SKM-1 (cell line): ENCODE measurements at regions not wholly inside any gene's neighbourhood (a gene's known extent, or its start where the extent isn't known, plus 50 kb on each side); places are given as distances from the start of the nearest gene placed in this dataset.
"Not testable (repeated sequence)": the region's sequence is repeated elsewhere in the genome, so short reads cannot be mapped to it uniquely, and the experiment has no call there.

Experiments
- DNase-seq: peaks from one replicate; lab custom pipeline; 2025; ENCODE audit not compliant: unreplicated experiment; lab: John Stamatoyannopoulos, UW

DNA sequence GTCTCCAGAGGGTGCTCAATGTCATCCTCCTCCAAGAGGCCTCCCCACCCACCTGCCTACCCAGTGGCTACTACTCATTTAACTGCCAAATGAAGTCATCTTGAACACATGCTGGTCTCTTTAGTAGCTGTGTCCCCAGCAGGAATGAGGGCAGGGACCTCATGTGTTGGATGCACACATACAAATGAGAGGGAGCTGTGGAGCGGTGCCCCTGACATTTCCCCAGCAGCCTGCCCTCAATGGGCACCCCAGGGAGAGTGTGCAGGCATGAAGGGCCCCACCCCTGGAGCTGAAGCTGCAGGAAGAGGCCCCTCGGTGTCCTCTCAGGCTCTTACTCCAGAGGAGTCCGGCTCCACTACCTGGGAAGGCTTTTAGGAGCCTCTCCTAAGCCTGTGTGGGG lies 1322.7 kb downstream of the UQCRFS1 start:
- no peak for DNase-seq

DNA sequence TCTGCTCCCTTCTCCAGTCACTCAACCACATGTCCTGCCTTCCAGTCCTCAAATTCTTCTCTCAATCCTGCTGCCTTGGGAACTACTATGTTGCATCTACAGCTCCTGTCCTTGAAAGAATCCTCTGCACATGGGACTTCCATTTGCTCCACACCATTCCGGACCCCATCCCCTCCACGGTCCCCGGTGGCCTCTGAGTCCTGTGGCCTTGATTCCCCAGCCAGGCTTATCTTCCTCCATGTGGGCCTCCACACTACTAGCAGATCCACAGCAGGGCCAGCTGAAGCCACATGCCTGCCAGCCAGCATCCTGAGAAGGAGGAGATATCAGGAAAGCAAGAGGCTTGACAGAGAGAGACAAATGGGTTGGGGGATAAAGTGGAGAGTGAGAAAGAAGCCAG lies 1323.8 kb downstream of the UQCRFS1 start:
- no peak for DNase-seq

DNA sequence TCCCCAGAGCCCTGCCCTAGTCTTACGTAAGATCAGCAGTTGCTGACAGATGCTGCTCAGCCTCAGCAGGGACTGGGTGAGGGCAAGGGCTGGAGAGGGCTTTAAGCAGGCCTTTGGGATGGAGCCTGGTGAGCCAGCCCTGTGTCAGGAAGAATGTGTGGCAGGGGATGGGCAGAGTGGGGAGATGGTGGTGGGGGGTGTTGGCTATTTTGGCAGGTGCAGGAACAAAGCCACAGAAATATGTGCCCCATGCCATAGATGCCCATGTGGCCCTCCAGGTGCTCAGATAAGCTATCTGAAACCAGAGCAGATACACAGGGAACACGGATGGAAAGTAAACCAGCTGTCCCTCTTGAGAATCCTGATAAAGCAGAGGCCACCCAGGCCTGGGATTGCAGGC lies 1325.0 kb downstream of the UQCRFS1 start:
- no peak for DNase-seq

DNA sequence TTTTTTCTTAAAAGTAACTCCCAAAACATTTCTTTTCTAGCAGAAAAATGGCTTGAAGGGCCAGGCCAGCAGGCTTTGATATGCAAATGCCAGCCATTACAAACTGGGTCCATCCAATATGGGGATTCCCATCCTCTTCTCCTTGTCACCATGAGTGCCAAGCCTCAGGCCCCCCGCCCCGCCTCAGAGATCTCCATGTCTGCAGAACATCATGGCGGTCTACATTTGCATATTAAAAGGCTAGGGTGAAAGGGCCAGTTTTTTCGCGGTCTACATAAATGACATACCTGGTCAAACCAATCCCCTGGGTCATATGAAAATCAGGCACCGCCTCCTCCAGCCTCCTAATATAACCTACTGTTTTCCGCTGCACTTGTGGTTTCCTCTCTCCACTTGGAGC lies 1327.6 kb downstream of the UQCRFS1 start:
- no peak for DNase-seq

DNA sequence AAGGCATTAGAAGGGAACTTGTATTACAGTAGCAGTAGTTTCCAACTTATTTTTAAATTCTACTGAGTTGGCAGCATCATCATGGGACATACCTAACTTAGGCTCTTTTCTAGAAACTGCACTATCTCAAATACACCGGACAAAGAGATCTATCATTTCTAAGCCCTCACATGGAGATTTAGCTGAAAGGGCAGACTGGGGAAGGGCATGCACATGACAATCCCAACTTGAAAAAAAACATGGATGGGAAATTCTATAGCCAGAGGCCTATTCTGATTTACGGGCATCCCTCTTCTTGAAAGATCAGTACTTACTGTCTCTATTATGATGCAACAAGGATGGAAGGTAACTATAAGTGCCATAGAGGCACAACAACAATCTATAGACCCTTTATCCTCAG lies 1328.6 kb downstream of the UQCRFS1 start:
- DNase-seq: no peak

DNA sequence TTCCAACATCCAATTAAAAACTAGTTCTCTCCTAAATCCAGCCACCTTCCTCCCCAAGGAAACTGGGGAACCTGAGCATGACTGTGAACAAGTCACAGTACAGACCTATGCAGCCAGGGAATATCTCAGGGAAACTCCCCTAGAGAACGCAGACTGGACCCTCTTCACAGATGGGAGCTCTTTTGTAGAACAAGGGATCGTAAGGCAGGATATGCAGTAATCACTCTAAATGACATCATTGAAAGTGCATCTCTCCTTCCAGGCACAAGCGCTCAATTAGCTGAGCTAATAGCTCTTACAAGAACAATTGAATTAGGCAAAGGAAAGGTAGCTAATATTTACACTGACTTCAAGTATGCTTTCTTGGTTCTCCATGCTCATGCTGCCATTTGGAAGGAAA lies 1331.7 kb downstream of the UQCRFS1 start:
- DNase-seq: no peak

DNA sequence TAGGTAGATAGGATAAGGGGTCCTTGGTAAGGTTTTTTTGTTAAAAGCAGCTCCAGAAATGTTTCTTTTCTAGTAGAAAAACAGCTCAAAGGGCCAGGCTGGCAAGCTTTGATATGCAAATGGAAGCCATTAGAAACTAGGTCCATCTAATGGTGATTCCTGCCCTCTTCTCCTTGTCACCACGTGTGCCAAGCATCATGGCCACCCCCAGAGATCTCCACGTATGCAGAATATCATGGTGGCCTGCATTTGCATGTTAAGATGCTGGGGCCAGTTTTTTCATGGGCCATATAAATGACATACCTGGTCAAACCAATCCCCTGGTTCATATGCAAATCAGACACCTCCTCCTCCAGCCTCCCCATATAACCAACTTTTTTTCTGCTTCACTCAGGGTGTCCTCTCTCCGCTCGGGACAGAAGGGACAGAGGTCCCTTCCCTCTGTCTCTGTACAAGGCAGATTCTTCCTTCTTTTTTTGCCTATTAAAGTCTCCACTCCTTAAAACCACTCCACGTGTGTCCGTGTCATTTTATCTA lies 1335.9 kb downstream of the UQCRFS1 start:
- no peak for DNase-seq

DNA sequence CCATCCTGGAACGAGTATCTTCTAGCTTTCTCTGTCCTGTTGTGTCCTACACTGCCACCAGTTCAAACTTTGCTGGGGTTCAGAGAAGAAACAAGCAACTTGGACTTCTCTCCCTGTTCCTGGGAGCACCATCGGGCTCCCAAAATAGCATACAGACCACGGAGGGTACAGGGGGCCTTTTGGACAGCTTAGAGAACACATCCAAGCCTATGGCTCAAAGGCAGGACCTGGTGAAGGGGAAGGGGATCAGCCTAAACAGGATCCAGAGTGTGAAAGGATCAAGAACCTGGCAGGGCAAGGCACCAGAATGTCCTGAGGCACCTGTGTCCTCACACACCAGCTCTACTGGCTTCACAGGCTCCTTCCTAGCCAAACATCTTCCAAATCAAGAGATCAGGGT lies 1336.5 kb downstream of the UQCRFS1 start:
- DNase-seq: no peak

DNA sequence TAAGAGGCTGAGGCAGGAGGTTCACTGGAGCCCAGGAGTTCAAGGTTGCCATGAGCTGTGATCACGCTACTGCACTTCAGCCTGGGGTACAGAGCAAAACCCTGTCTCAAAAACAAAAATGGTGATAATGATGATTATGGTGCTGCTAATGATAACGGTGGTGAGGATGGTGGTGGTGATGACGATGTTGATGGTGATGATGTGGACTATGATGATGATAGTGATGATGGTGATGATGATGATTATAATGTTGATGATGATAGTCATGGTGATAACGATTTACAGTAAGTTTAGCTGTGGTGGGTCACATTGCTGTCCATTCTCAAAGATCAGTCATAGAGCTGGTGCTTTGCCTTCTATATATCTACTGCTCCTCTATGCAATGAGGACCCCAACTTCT lies 1340.6 kb downstream of the UQCRFS1 start:
- DNase-seq: no peak

DNA sequence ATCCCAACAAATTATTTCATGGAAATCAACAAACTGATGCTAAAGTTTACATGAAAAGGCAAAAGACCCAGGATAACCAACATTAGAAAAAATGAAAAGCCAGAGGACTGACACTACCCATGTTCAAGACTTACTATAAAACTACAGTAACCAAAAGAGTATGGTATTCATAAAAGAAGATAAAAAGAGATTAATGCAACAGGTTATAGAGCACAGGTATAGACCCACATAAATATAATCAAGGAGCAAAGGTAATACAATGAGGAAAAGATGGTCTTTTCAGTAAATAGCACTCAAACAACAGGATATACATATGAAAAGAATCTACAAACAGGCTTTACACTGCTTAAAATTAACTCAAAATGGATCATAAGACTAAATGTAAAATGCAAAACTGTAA lies 1342.7 kb downstream of the UQCRFS1 start:
- DNase-seq: no peak

DNA sequence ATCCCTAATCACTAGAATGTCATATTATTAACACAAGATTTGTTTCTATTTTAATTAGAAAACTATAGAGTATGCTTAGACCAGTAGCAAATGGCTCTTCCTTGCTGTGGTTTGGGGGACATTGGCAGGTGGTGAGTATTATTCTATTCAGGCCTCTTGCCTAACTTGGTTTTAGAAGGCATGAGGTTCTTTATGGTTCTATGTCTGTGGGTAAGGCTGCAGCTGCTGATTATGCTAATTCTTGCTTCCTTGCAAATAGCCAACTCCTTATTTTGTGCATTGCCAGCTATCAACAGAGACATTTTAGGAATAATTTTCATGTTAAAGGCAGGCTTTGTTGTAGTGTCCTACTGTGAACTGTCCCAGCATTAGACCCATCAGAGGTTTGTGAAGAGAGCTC lies 1344.9 kb downstream of the UQCRFS1 start:
- DNase-seq: no peak

DNA sequence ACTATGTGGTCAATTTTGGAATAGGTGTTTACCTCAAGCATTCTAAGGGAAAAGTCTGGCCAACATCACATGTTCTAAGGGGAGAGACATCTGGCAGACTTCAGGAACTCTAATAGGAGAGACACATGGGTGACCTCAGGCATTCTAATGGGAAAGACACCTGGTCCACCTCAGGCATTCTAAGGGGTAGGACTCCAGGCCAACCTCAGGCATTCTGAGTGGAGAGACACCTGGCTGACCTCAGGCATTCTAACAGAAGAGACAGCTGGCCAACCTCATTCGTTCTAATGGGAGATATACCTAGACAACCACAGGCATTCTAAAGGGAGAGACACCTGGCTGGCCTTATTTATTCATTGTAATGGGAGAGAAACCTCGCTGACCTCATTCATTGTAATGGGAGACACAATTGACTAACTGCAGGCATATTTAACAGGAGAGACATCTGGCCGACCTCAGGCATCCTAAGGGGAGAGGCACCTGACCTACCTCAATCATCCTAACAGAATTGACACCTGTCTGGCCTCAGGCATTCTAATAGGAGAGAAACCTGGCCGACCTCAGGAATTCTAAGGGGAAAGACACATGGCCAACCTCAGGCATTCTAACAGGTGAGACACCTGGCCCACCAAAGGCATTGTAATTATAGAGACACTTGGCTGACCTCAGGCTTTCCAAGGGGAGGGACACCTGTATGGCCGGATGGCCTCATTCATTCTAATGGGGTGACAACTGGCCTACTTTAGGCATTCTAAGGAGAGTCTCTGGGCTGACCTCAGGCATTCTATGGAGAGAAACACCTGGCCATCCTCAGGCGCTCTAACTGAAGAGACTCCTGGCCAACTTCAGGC lies 1346.8 kb downstream of the UQCRFS1 start:
- DNase-seq: no peak

DNA sequence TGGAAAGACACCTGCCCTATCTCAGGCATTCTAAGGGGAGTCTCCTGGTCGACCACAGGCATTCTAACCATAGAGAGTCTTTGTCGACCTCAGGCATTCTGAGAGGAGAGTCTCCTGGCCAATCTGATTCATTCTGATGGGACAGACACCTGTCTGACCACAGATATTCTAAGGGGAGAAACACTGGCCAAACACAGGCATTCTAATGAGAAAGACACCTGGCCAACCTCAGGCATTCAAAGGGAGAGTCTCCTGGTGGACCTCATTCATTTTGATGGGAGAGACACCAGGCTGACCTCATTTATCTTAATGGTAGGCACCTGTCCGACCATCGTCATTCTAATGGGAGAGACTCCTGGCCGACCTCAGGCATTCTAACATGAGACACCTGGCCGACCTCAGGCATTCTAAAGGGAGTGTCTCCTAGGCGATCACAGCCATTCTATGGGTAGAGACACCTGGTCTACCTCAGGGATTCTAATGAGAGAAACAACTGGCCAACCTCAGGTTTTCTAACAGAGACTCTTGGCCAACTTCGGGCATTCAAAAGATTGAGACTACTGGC lies 1351.5 kb downstream of the UQCRFS1 start:
- DNase-seq: no peak

DNA sequence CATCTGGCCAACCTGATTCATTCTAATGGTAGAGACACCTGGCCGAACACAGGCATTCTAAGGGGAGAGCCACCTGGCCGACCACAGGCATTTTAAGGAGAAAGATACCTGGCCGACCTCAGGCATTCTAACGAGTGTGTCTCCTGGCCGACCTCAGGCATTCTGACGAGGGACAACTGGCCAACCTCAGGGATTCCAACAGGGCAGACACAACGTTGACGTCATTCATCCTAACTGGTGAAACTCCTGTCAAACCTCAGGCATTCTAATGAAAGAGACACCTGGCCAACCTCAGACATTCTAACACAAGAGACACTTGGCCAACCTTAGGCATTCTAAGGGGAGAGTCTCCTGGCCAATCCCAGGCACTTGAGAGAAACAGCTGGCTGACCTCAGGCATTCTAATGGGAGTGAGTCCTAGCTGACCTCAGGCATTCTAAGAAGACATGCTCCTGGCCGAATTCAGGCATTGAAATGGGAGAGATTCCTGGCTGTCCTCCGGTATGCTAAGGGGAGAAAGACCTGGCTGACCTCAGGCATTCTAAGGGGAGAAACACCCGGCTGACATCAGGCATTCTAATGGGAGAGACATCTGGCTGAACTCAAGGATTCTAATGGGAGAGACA lies 1352.5 kb downstream of the UQCRFS1 start:
- DNase-seq: no peak

DNA sequence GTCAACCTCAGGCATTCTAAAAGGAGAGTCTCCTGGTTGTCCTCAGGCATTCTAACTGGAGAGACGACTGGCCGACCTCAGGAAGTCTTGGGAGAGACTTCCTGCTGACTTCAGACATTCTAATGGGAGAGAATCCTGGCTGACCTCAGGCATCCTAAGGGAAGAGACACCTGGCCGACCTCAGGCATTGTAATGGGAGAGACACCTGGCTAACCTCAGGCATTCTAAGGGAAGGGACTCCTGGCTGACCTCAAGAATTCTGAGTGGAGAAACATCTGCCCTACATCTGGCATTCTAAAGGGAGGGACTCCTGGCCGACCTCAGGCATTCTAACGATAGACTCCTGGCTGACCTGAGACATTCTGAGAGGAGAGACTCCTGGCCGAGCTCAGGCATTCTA lies 1353.3 kb downstream of the UQCRFS1 start:
- no peak for DNase-seq

DNA sequence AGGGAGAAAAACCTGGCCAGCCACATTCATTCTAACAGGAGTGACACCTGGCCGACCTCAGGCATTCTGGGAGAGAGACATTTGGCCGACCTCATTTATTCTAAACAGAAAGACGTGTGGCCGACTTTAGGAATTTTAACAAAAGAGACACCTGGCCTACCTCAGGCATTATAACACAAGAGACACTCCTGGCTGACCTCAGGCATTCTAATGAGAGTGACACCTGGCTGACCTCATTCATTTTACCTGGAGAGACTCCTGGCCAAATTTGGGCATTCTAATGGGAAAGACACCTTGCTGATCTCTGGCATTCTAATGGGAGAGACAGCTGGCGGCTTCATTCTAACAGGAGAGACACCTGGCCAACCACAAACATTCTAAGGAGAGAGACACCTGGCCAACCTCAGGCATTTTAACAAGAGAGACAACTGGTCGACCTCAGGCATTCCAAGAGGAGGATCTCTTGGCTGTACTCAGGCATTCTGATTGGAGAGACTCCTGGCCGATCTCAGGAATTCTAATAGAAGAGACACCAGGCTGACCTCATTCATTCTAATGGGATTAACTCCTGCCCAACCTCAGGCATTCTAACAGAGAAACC lies 1353.9 kb downstream of the UQCRFS1 start:
- DNase-seq: no peak

DNA sequence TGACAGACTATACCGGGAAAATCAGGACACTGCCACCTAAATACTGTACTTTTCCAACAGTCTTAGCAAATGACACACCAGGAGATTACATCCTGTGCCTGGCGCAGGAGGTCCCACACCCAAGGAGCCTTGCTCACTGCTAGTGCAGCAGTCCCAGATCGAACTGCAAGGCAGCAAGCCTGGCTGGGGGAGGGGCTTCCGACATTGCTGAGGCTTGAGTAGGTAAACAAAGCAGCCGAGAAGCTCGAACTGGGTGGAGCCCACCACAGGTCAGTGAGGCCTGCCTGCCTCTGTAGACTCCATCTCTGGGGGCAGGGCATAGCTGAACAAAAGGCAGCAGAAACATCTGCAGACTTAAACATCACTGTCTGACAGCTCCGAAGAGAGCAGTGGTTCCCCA lies 1360.0 kb downstream of the UQCRFS1 start:
- DNase-seq: not testable (repeated sequence)

DNA sequence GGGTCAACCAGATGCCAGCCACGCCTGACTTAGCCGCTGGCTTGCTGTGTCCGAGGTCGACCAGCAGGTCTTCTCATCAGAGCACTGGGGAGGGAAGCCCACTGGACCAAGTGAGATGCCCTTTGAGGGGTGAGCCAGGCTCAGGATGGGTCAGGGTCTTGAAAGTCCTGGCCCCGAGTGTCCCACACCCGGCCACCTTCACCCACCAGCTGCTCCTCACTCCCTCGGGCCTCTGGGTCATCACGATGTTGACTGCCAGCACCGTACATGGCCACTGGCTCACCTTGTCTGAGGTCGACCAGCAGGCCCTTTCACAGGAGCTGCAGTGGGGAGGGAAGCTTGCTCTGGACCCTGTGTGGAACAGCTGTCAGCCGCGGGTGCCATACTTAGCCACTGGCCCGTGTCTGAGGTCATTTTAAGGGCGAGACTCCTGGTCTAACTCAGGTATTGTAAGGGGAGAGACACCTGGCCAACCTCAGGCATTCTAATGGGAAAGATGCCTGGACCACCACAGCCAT lies 1361.3 kb downstream of the UQCRFS1 start:
- no peak for DNase-seq

DNA sequence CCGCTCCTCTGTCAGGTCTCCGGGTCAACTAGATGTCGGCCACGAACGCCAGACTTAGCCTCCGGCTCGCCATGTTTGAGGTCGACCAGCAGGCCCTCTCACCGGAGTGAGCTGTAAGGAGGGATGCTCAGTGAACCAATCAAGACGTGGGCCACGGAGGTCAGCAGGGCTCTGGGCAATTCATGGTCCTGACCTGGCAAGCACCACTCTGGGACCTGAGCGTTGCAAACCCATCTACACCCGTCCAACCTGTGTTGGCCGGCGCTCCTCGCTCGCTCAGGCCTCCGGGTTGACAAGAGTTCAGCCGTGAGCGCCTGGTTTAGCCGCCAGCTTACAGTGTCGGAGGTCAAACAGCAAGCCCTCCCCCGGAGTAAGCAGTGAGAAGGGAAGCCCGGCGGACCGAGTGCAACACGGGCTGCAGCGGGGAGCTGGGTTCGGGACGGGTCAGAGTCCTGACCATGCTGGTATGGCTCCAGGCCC lies 1361.9 kb downstream of the UQCRFS1 start:
- DNase-seq: no peak

DNA sequence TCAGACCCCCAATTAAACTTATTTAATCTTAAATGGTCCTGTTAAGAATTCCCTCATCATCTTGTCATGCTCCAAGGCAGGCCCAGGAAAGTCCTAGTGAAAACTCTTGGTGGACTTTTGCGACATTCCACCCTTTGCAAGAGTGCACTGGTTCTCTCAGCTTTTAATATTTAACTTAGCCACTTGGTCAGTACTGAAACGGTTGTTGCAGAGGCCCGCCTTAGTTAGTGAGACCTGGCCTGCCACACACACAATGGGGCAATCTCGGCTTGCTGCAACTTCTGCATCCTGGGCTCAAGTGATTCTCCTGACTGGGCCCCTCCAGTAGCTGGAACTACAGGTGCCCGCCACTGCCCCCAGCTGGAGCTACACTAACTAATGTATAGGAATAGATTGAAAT lies 1366.0 kb downstream of the UQCRFS1 start:
- no peak for DNase-seq

DNA sequence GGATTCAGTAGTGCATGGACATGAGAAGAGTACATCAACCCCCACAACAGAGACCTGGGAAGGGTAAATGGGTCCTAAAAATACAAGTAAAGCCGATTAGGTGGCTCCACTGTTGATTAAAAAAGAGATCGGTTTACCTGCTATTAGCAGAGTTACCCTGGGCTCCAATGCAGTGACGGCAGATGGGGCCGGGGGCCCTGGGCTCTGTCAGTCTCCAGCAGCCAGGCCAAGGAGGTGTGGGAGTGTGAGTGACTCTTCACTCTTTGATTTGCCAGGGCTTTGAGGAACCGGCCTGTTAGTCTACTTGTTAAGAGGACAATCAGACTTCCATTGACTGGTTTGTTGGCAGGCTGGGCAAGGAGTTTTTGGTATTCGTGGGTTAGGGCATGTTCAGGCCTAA lies 1368.7 kb downstream of the UQCRFS1 start:
- no peak for DNase-seq
